ENCODE measurements at regions not wholly inside any gene's neighbourhood (a gene's known extent, or its start where the extent isn't known, plus 50 kb on each side); places are given as distances from the start of the nearest gene placed in this dataset.

DNA sequence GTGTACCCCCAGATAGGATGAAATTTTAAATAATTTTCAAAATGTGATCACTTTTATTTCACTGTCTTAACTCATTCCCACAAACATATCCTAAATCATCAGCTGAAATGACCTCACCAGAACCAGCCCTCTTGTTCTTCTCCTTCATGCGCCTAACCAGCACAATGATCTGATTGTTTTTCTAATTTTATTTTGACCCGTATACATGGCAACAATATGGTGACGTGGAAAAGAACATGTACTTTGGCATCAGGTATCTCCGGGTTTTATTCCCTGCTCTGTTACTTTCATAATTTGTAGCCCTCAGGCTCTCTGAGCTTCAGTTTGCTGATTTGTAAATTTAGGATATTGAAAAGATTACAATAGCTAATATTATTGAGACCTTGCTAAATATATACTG, 562.4 kb upstream of the ZFP42 start:
- TF ChIP-seq, protein P1, sequence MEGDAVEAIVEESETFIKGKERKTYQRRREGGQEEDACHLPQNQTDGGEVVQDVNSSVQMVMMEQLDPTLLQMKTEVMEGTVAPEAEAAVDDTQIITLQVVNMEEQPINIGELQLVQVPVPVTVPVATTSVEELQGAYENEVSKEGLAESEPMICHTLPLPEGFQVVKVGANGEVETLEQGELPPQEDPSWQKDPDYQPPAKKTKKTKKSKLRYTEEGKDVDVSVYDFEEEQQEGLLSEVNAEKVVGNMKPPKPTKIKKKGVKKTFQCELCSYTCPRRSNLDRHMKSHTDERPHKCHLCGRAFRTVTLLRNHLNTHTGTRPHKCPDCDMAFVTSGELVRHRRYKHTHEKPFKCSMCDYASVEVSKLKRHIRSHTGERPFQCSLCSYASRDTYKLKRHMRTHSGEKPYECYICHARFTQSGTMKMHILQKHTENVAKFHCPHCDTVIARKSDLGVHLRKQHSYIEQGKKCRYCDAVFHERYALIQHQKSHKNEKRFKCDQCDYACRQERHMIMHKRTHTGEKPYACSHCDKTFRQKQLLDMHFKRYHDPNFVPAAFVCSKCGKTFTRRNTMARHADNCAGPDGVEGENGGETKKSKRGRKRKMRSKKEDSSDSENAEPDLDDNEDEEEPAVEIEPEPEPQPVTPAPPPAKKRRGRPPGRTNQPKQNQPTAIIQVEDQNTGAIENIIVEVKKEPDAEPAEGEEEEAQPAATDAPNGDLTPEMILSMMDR (IDR thresholded peaks at IDR 0.05): no peak
- no peak for TF ChIP-seq POLR2A (IDR thresholded peaks at IDR 0.05)
